SK-N-MC (cell line): ENCODE measurements at regions not wholly inside any gene's neighbourhood (a gene's known extent, or its start where the extent isn't known, plus 50 kb on each side); places are given as distances from the start of the nearest gene placed in this dataset.

Source experiments
- EZH2 ChIP-seq: fragments of 200-600 bp; sonication (generic); IDR thresholded peaks from one replicate; pipeline ENCODE4 v1.6.1; 2017; ENCODE audit warnings: antibody characterized with exemption
- POLR2AphosphoS5 ChIP-seq: IDR thresholded peaks from 2 replicates; pipeline ENCODE4 v1.6.1; 2012; ENCODE audit warnings: mild to moderate bottlenecking, low read depth, low read length, borderline replicate concordance

- TF ChIP-seq POLR2AphosphoS5 (no peak), EZH2 (no peak)
Observed at GRCh38 chr10:121158988-121159579, 307.9 kb downstream of the WDR11 start.
